CD14-positive monocyte (primary cell): ENCODE measurements at regions not wholly inside any gene's neighbourhood (a gene's known extent, or its start where the extent isn't known, plus 50 kb on each side); places are given as distances from the start of the nearest gene placed in this dataset.

Experiments used
- DNase-seq, 3 donors: peaks; one replicate each; pipeline ENCODE4 v3.0.0-alpha.2; 2011 to 2022
- H2AFZ ChIP-seq: 2 replicates; pipeline ENCODE4 v1.6.0; 2012; ENCODE audit warnings: mild to moderate bottlenecking, low read depth, low read length, inconsistent platforms; ENCODE audit not compliant: insufficient read depth, poor library complexity, severe bottlenecking
- H3K27ac ChIP-seq, 2 donors: 1 replicate in 1 of 2; 2 replicates in 1 of 2; pipeline ENCODE4 v1.5.1; 2012 to 2013; ENCODE audit warnings: low read length in 2 of 2, control low read depth in 1 of 2, inconsistent platforms in 1 of 2, low read depth in 1 of 2, mild to moderate bottlenecking in 1 of 2
- H3K27me3 ChIP-seq, 2 donors: one replicate each; pipeline versions ENCODE4 v1.6.0 to v1.6.1; 2011 to 2013; ENCODE audit warnings: low read length in 2 of 2; ENCODE audit not compliant: control insufficient read depth in 2 of 2, insufficient read depth in 2 of 2
- H3K36me3 ChIP-seq, 2 donors: replicated peaks in 1 of 2; 1 replicate in 1 of 2; 2 replicates in 1 of 2; pipeline versions ENCODE4 v1.5.1 to v1.6.1; 2012 to 2013; ENCODE audit warnings: low read length in 2 of 2, control low read depth in 1 of 2, inconsistent platforms in 1 of 2, mild to moderate bottlenecking in 1 of 2; ENCODE audit not compliant: insufficient read depth in 2 of 2, control insufficient read depth in 1 of 2
- H3K4me1 ChIP-seq, 2 donors: 1 replicate in 1 of 2; 2 replicates in 1 of 2; pipeline versions ENCODE4 v1.5.1 to v1.6.1; 2012 to 2013; ENCODE audit warnings: low read length in 2 of 2, control low read depth in 1 of 2, inconsistent platforms in 1 of 2, mild to moderate bottlenecking in 1 of 2, moderate library complexity in 1 of 2; ENCODE audit not compliant: insufficient read depth in 2 of 2, control insufficient read depth in 1 of 2
- H3K4me2 ChIP-seq: replicated peaks from 2 replicates; pipeline ENCODE3; 2012; ENCODE audit warnings: low read length, moderate library complexity, mild to moderate bottlenecking; ENCODE audit not compliant: poor library complexity, severe bottlenecking; ENCODE audit errors: extremely low read depth
- H3K4me3 ChIP-seq, 3 experiments: fragments of 200-600 bp in 1 of 3; sonication (generic) in 1 of 3; replicated peaks in 1 of 3; 1 replicate in 2 of 3; 2 replicates in 1 of 3; pipeline ENCODE4 v1.5.1; 2011 to 2013; ENCODE audit warnings: low read length in 3 of 3, mild to moderate bottlenecking in 3 of 3, control low read depth in 2 of 3, low read depth in 2 of 3, inconsistent platforms in 1 of 3, moderate library complexity in 1 of 3
- H3K79me2 ChIP-seq: 2 replicates; pipeline ENCODE4 v1.6.0; 2012; ENCODE audit warnings: mild to moderate bottlenecking, control low read depth, inconsistent platforms, low read length, moderate library complexity; ENCODE audit not compliant: insufficient read depth
- H3K9ac ChIP-seq: 2 replicates; pipeline ENCODE4 v1.6.0; 2017; ENCODE audit warnings: low read length, mild to moderate bottlenecking; ENCODE audit not compliant: insufficient read depth, poor library complexity, severe bottlenecking
- H3K9me3 ChIP-seq, 2 donors: replicated peaks in 1 of 2; 1 replicate in 1 of 2; 2 replicates in 1 of 2; pipeline versions ENCODE4 v1.5.1 to v1.6.1; 2012 to 2013; ENCODE audit warnings: low read length in 2 of 2, control low read depth in 1 of 2; ENCODE audit not compliant: control insufficient read depth in 1 of 2, insufficient read depth in 1 of 2
- H4K20me1 ChIP-seq: 2 replicates; pipeline ENCODE4 v1.6.0; 2012; ENCODE audit warnings: mild to moderate bottlenecking, low read length, control low read depth, moderate library complexity; ENCODE audit not compliant: insufficient read depth
- H3K27ac Mint-ChIP-seq, 7 donors: one replicate each; pipeline ENCODE4 v1.8.0; 2020; ENCODE audit warnings: mild to moderate bottlenecking in 7 of 7, mixed read lengths in 7 of 7, moderate library complexity in 6 of 7, inconsistent platforms in 2 of 7
- H3K27me3 Mint-ChIP-seq, 3 donors: one replicate each; pipeline ENCODE4 v1.8.0; 2021 to 2022; ENCODE audit warnings: low read depth in 3 of 3, mild to moderate bottlenecking in 3 of 3, mixed read lengths in 3 of 3, moderate library complexity in 3 of 3, inconsistent platforms in 1 of 3
- H3K36me3 Mint-ChIP-seq, 2 donors: one replicate each; pipeline ENCODE4 v1.8.0; 2020; ENCODE audit warnings: mixed read lengths in 2 of 2, inconsistent platforms in 1 of 2, mild to moderate bottlenecking in 1 of 2
- H3K4me1 Mint-ChIP-seq: one replicate; pipeline ENCODE4 v1.8.0; 2020; ENCODE audit warnings: mild to moderate bottlenecking, mixed read lengths
- H3K4me3 Mint-ChIP-seq, 2 donors: one replicate each; pipeline ENCODE4 v1.8.0; 2020; ENCODE audit warnings: mild to moderate bottlenecking in 2 of 2, mixed read lengths in 2 of 2, moderate library complexity in 1 of 2
- H3K9me3 Mint-ChIP-seq, 7 donors: one replicate each; pipeline ENCODE4 v1.8.0; 2020 to 2022; ENCODE audit warnings: mixed read lengths in 7 of 7, mild to moderate bottlenecking in 6 of 7, moderate library complexity in 6 of 7, inconsistent platforms in 2 of 7
- CTCF ChIP-seq: fragments of 200-600 bp; IDR thresholded peaks from one replicate; pipeline ENCODE4 v1.8.0; 2022; ENCODE audit warnings: antibody characterized with exemption, mild to moderate bottlenecking
- WGBS: methylation state at CpG from one replicate; pipeline ENCODE4 v1.1.5; 2013; ENCODE audit warnings: missing lambda C conversion rate; ENCODE audit not compliant: insufficient coverage; 5-methylcytosine and 5-hydroxymethylcytosine counted together
- intact Hi-C, 2 donors: fragments of 100-400 bp; cut with micrococcal nuclease; formaldehyde crosslinking; loops; one replicate each; pipeline versions ENCODE4 v1.15.0 to v1.15.1; 2023

DNA sequence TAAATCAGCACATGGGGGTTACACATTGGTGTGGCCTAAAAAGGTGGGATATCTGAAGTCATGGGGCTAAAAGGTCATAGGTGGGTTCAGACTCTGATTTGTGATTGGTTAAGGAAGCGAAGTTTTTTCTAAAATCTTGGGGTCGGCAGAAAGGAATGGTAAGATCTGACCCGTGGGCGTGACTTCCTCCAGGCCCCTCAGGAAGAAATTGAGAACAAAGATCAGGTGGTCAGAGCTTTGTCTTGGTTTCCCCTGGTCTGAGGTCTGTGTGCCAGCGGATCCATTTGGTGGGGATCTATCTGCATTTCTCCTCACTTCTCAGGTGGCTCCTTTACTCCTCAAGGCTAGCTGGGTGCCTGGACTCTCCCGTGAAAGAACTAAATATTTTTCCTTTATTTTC, 302.8 kb downstream of the ABCC12 start:
- intact Hi-C loops = no loop called here
- Mint-ChIP-seq H3K4me3 (no peak overlapping the region), H3K27me3 (peaks cover 0 to 1% (median 0%) of the 10 kb centered on the region in 3 donors), H3K4me1 (no peaks in the 10 kb centered on the region), H3K36me3 (no peaks in the 10 kb centered on the region), H3K9me3 (peaks cover 3 to 30% (median 11%) of the 10 kb centered on the region in 7 donors), H3K27ac (no peak overlapping the region)
- TF ChIP-seq CTCF = no peak
- no peaks in the 10 kb centered on the region for H4K20me1 ChIP-seq
- peaks cover 8 to 15% of the 10 kb centered on the region in 2 donors for H3K9me3 ChIP-seq
- no peak overlapping the region for H2AFZ ChIP-seq
- no peak overlapping the region for H3K4me3 ChIP-seq
- H3K9ac ChIP-seq = no peak overlapping the region
- no peaks in the 10 kb centered on the region for H3K36me3 ChIP-seq
- 80% methylated on average over 4 of the region's 6 CpGs for WGBS
- H3K27me3 ChIP-seq = no peaks in the 10 kb centered on the region
- DNase-seq = no peak
- no peak overlapping the region for H3K27ac ChIP-seq
- H3K4me2 ChIP-seq = no peak overlapping the region
- H3K4me1 ChIP-seq = no peaks in the 10 kb centered on the region
- no peaks in the 10 kb centered on the region for H3K79me2 ChIP-seq

DNA sequence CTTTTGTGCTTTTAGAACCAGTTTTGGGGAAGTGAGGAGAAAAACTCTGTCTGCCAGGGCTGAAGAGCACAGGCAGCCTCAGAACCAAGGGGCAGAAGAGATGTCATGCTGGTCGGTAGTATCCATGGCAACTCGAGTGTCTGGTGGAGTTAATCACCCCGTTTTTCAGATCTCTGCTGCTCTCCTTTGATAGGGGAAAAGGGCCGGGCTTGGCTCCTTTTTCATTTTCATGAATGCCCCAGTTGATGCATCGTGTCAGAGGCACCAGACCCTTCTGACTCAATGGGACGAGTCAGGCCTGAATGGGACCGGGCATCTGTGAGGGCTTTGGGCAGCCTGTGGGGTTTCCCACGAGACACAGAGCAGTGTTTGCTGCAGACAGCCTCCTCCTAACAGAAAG, 304.6 kb downstream of the ABCC12 start:
- Histone ChIP-seq H3K4me1 (no peaks in the 10 kb centered on the region), H3K9ac (no peak overlapping the region), H2AFZ (no peak overlapping the region), H3K4me3 (no peak overlapping the region), H3K27me3 (no peaks in the 10 kb centered on the region), H3K27ac (no peak overlapping the region), H3K9me3 (peaks cover 8 to 15% of the 10 kb centered on the region in 2 donors), H4K20me1 (no peaks in the 10 kb centered on the region), H3K36me3 (no peaks in the 10 kb centered on the region), H3K4me2 (no peak overlapping the region), H3K79me2 (no peaks in the 10 kb centered on the region)
- H3K36me3 Mint-ChIP-seq = no peaks in the 10 kb centered on the region
- intact Hi-C loops = no loop called here
- H3K9me3 Mint-ChIP-seq = peaks cover 3 to 30% (median 11%) of the 10 kb centered on the region in 7 donors
- no peak for TF ChIP-seq CTCF
- 68% methylated on average over 8 of the region's 8 CpGs for WGBS
- no peaks in the 10 kb centered on the region for H3K4me1 Mint-ChIP-seq
- peaks cover 0 to 1% (median 1%) of the 10 kb centered on the region in 3 donors for H3K27me3 Mint-ChIP-seq
- no peak for DNase-seq
- no peak overlapping the region for H3K4me3 Mint-ChIP-seq
- no peak overlapping the region for H3K27ac Mint-ChIP-seq
